ENCODE measurements at regions not wholly inside any gene's neighbourhood (a gene's known extent, or its start where the extent isn't known, plus 50 kb on each side); places are given as distances from the start of the nearest gene placed in this dataset.

GRCh38 chr5:155418960-155419579, 405.5 kb downstream of the KIF4B start:
- DNase-seq: no peak

GRCh38 chr5:155430192-155430591, 416.6 kb downstream of the KIF4B start:
- DNase-seq: no peak

DNA sequence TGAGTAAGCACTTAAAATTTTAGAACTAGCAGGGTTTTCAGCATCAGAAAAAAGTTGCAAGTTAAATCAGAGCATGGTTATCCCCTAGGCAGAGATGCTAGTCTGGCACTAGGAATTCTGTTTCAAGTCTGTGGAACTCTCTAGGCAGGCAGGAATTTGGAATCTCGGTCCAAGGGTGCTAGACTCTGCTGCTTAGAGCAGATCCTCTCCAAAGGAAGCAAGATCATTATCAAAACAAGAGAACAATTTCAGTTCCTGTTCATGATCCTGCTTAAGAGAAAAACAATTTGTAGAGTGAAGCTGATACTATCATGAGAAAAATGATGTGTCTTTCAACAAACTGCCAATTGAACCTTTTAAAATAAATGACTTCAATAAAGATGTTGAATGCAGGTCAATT, 420.7 kb downstream of the KIF4B start:
- DNase-seq: no peak

DNA sequence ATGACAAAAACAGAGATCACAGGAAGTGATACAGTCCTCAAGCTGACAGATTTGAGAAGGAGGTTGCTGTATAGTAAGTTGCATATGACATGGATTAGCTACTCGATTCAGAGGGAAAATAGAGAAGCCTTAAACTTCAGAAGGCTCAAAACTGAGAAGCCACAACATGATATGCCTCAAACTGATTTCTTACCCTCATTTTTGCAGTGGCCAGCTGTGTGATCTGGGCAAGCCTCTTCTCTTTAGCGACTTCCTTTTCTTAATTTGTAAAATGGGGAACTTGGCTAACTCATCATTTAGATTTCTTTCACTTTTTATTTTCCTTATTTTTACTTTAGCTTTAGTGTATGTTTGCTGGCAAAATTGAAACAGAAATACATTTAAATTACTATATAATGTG, 421.1 kb downstream of the KIF4B start:
- no peak for DNase-seq

GRCh38 chr5:155441849-155442248, 428.3 kb downstream of the KIF4B start:
- DNase-seq: no peak

- DNase-seq: no peak
Observed at GRCh38 chr5:155451106-155451505, 437.6 kb downstream of the KIF4B start.

GRCh38 chr5:155455791-155456514, 442.4 kb downstream of the KIF4B start:
- DNase-seq: no peak

GRCh38 chr5:155459889-155460500, 446.4 kb downstream of the KIF4B start:
- DNase-seq: no peak

DNA sequence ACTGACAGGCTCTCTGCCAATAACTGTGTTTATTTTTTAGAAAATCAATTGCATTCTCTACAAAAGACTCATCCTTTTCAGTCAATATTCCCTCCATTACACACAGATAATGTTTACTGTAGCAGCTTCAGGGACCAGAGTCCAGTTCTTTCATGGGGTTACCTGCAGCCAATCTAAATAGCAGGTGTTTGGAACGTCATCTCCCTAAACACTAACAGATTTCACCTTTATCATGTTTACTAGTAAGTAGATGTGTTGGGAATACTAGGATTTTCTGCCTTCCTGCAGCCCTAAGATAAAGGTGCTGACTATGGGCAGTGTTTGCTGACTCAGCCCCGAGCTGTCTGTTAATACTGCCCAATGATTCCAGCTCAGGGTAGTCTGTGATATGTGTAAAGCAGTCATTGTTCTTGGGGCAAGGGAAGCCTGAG, 447.0 kb downstream of the KIF4B start:
- DNase-seq: no peak

DNA sequence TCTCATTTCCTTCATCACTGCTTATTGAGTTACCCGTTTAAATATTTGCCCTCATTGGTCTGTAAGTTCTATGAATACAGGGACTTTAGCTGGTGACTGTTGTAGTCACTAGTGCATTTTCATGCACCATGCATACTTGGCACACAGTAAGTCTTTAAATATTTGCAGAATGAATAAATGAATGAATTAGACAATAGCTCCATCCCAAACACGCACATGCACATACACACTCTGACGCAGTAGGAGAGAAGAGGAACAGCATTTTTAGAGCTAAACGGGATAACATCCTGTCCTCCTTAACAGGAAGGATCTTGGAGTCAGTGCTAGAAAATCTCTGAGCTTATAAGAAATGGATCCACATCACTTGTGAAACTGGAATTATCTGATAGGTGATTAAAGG, 447.7 kb downstream of the KIF4B start:
- no peak for DNase-seq

GRCh38 chr5:155466851-155467250, 453.3 kb downstream of the KIF4B start:
- no peak for DNase-seq

DNA sequence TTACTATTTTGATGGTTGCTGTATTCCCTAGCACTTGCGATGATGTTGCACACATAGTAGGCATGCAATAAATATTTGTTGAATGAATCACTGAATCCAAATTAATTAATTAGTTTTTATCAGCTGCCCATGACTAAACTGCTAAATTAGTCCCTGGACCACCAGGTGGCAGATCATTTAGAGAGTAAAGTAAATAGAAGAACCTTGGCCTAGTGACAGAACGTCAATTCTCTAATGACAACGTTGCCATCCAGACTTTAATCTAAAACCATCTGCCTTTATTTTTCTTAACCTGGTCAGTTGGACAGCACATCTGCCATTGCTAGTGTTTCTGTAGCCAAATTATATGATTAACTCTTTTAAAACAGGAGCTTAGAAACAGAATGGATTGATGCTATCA, 457.5 kb downstream of the KIF4B start:
- no peak for DNase-seq

GRCh38 chr5:155472780-155473179, 459.2 kb downstream of the KIF4B start:
- no peak for DNase-seq

GRCh38 chr5:155475318-155475717, 461.8 kb downstream of the KIF4B start:
- no peak for DNase-seq

DNA sequence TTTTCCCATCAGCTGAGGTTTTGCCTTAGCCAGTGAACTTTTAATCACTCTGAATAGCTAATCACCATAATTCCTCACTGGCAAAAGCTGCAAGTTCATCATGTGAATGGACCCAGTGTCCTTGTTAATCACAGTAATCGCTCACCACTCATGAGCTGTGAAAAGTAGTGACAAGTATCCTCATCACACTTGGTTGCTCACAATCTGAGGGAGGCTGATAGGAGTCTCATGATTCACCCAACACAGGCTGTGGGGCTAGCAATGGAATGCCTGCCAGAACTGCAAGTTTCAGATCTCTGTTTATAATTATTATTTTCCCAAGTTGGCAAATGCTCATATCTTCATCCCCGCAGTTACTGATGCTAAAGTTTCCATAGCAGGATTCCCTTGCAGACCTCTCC, 467.2 kb downstream of the KIF4B start:
- DNase-seq: no peak

GRCh38 chr5:155481182-155481581, 467.6 kb downstream of the KIF4B start:
- no peak for DNase-seq

- DNase-seq: no peak
Observed at GRCh38 chr5:155482428-155482827, 468.9 kb downstream of the KIF4B start.

DNA sequence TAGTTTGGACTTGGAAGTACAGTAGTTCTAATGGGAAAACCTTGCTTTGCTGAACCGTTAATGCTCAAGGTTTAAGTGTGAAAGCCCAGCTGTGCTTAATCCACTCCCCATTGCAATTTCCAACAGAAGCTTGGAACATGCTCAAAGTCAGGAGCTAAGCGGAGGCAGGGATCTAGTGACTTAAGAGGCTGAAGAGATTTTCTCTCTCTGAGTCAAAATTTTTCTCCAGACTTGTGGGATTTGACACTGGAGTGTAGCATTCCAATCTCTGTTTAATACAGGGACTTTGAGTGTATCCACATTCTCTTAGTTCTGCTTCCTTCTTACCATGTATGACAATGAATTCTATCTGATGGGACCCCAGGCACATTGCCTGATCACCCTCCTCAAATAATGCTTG, 471.8 kb downstream of the KIF4B start:
- no peak for DNase-seq

DNA sequence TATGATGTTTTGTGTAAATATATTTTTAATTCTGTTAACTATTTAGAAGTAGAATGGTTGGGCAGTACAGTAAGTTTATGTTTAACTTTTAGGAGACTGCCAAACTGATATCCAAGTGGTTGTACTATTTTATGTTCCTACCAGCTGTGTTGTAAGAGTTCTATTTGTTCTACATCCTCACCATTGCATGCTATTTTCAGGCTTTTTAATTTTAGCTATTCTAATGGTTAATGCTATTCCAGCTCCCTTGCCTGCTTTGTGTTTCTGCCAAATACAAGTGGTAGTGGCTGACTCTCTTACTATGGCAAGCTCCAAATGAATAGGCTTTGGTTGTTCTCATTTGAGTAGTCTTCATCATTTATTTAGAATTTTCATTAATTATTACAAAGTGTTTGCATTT, 476.4 kb downstream of the KIF4B start:
- DNase-seq: no peak

GRCh38 chr5:155492191-155492590, 478.6 kb downstream of the KIF4B start:
- no peak for DNase-seq

- DNase-seq: no peak
Observed at GRCh38 chr5:155504606-155505005, 491.1 kb downstream of the KIF4B start.

DNA sequence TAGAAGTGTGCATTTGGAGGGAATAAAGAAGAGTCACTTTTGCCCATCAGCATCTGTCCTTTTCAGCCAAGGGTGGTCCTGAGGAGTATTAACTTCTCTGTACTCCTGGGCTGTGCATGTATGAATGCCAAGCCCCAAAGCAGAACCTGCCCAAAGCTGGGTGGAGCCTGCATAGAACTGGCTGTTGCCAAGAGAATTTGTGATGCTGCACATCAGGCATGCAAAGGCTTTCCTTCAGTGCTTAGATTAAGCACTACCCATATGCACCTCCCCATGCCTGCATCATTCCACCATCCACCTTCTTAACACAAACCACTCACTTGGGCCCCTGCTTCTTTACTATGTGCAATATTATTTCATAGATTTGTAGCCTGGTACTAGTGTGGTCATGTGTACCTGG, 493.8 kb downstream of the KIF4B start:
- no peak for DNase-seq

DNA sequence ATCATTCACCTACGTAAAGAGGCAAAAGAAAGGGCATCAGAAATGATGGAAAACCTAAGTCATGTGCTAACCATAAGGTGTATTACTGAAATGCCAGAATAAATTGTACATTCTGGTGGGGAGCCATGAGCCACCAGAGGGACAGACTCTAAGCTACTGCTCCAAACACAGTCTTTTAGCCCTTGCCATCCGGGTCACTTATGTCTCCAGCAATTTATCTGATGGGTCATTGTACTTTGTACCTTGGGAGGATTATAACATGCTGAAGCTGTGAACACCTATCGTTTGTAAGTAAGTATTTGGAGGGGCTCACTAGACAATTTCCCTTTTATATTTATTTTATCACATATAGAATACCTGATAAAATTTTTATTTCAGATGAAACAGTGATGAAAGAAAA, 495.1 kb downstream of the KIF4B start:
- no peak for DNase-seq

DNA sequence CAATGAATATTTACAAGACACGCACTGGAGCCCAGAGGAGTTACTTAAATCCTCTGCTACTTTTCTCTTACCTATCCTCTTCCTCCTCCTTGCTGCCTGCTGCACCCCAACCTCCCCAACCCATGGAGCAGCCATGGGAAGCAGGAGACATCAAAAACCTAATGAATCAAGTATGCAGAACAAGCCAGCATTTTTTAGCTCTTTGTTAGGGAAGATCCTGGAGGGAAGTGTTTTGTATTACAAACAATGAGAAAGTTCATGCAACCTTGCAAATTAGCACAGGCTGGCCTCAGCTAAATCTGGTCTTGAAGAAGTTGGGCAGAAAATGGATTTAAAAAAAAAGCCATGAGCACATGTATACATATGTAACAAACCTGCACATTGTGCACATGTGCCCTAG, 498.8 kb downstream of the KIF4B start:
- DNase-seq: no peak
